GM12878 (cell line): ENCODE measurements at regions not wholly inside any gene's neighbourhood (a gene's known extent, or its start where the extent isn't known, plus 50 kb on each side); places are given as distances from the start of the nearest gene placed in this dataset.
A peak's percentile ranks its signal among the peaks of the same experiment; 100 is the strongest.

ENCODE experiments used
- ATAC-seq: fragments of 200-7000 bp; cut with Tn5 transposase; 3 replicates; pipeline ENCODE4 v1.9.1; 2020; ENCODE audit warnings: mild to moderate bottlenecking, moderate library complexity
- BruUV-seq: library from RNA; stranded (reverse); fragments of 400-500 nt; replicated peaks from 2 replicates; lab custom pipeline; 2021; lab: Mats Ljungman, UMichigan
- CTCF ChIA-PET: fragments of 300-600 bp; sonication (Branson Sonifier 250); formaldehyde crosslinking; extraction: SDS; loops from one replicate; lab custom pipeline; 2021; ENCODE audit warnings: inconsistent platforms; lab: Yijun Ruan, JAX
- POLR2A ChIA-PET: fragments of 350-600 bp; formaldehyde crosslinking; extraction: SDS; loops from one replicate; lab custom pipeline; 2021; ENCODE audit warnings: inconsistent platforms; lab: Charles Lee
- RAD21 ChIA-PET: fragments of 300-600 bp; sonication (Branson Sonifier 250); formaldehyde crosslinking; loops from one replicate; lab custom pipeline; 2023; ENCODE audit warnings: antibody characterized with exemption; ENCODE audit not compliant: unreplicated experiment; lab: Charles Lee
- SMC1A ChIA-PET: fragments of 300-600 bp; sonication (Branson Sonifier 250); formaldehyde crosslinking; loops from one replicate; lab custom pipeline; 2023; ENCODE audit not compliant: unreplicated experiment, uncharacterized antibody; lab: Charles Lee
- DNase-seq: peaks from one replicate; pipeline ENCODE4 v3.0.0-alpha.2; 2011; ENCODE audit warnings: low read depth, low spot score
- FAIRE-seq: peaks from 3 replicates; lab custom pipeline; 2011; peaks lifted over from hg19 to GRCh38; lab: Jason Lieb, UNC
- H2AFZ ChIP-seq: 2 replicates; pipeline ENCODE4 v1.6.0; 2011; ENCODE audit warnings: low read depth, low read length, control low read depth; ENCODE audit not compliant: control insufficient read depth
- H3K27ac ChIP-seq: 2 replicates; pipeline ENCODE4 v1.5.1; 2011; ENCODE audit warnings: control low read depth; ENCODE audit not compliant: control insufficient read depth, insufficient read depth
- H3K27me3 ChIP-seq, 2 experiments: replicated peaks in 1 of 2; 2 replicates each; pipeline versions ENCODE4 v1.6.0 to v1.6.1; 2011; ENCODE audit warnings: low read length in 1 of 2; ENCODE audit not compliant: control insufficient read depth in 2 of 2, insufficient read depth in 2 of 2
- H3K36me3 ChIP-seq, 2 experiments: 2 replicates each; pipeline ENCODE4 v1.5.1; 2011; ENCODE audit warnings: low read length in 1 of 2; ENCODE audit not compliant: control insufficient read depth in 2 of 2, insufficient read depth in 2 of 2
- H3K4me1 ChIP-seq: 2 replicates; pipeline ENCODE4 v1.6.1; 2011; ENCODE audit warnings: mild to moderate bottlenecking, low read length, moderate library complexity, mixed read lengths; ENCODE audit not compliant: control insufficient read depth, insufficient read depth
- H3K4me2 ChIP-seq: 2 replicates; pipeline ENCODE4 v1.6.0; 2011; ENCODE audit warnings: control low read depth; ENCODE audit not compliant: control insufficient read depth, insufficient read depth
- H3K4me3 ChIP-seq: fragments of 200-600 bp; sonication (generic); 2 replicates; pipeline ENCODE4 v1.5.1; 2016
- H3K79me2 ChIP-seq: 2 replicates; pipeline ENCODE4 v1.6.0; 2011; ENCODE audit warnings: low read length; ENCODE audit not compliant: control insufficient read depth, insufficient read depth
- H3K9ac ChIP-seq: 2 replicates; pipeline ENCODE4 v1.8.0; 2011; ENCODE audit warnings: low read length, control low read depth, mixed read lengths; ENCODE audit not compliant: control insufficient read depth, insufficient read depth
- H3K9me3 ChIP-seq: replicated peaks from 3 replicates; pipeline ENCODE4 v1.5.1; 2011; ENCODE audit warnings: mild to moderate bottlenecking, low read length; ENCODE audit not compliant: control insufficient read depth, insufficient read depth
- H4K20me1 ChIP-seq: 2 replicates; pipeline ENCODE4 v1.6.0; 2011; ENCODE audit not compliant: control insufficient read depth, insufficient read depth
- ATF7 ChIP-seq: fragments of 450-650 bp; IDR thresholded peaks from 2 replicates; pipeline ENCODE4 v1.6.1; 2016; ENCODE audit warnings: low read depth, mild to moderate bottlenecking
- BHLHE40 ChIP-seq, 2 experiments: fragments of 450-650 bp in 1 of 2; IDR thresholded peaks; 2 replicates each; pipeline ENCODE4 v1.6.1; 2011 to 2017; ENCODE audit warnings: low read depth in 2 of 2, borderline replicate concordance in 1 of 2, improper control_type of control experiment in 1 of 2, low read length in 1 of 2, mild to moderate bottlenecking in 1 of 2
- CBX3 ChIP-seq: fragments of 200-600 bp; sonication (generic); IDR thresholded peaks from 2 replicates; pipeline ENCODE4 v1.6.1; 2016; ENCODE audit warnings: low read depth, borderline replicate concordance
- E4F1 ChIP-seq: fragments of 450-650 bp; IDR thresholded peaks from 2 replicates; pipeline ENCODE4 v1.6.1; 2018; ENCODE audit warnings: borderline replicate concordance, mild to moderate bottlenecking; ENCODE audit not compliant: partially characterized antibody
- EGR1 ChIP-seq, 2 experiments: IDR thresholded peaks; 1 replicate in 1 of 2; 2 replicates in 1 of 2; pipeline ENCODE4 v1.6.1; 2011 to 2012; ENCODE audit warnings: low read depth in 2 of 2, low read length in 2 of 2, borderline replicate concordance in 1 of 2, mild to moderate bottlenecking in 1 of 2, moderate library complexity in 1 of 2
- FOXM1 ChIP-seq: IDR thresholded peaks from 2 replicates; pipeline ENCODE4 v1.6.1; 2012; ENCODE audit warnings: low read depth, mild to moderate bottlenecking, inconsistent platforms, low read length, moderate library complexity
- GATAD2B ChIP-seq: fragments of 450-650 bp; conservative IDR thresholded peaks from 2 replicates; pipeline ENCODE4 v1.6.1; 2017; ENCODE audit warnings: low read depth, mild to moderate bottlenecking, moderate library complexity
- IRF3 ChIP-seq: fragments of 450-650 bp; IDR thresholded peaks from 2 replicates; pipeline ENCODE4 v1.6.1; 2014; ENCODE audit warnings: mild to moderate bottlenecking
- MEF2B ChIP-seq: fragments of 450-650 bp; IDR thresholded peaks from 2 replicates; pipeline ENCODE4 v1.6.1; 2018; ENCODE audit warnings: mild to moderate bottlenecking, moderate library complexity; ENCODE audit not compliant: partially characterized antibody, poor library complexity, severe bottlenecking
- MYB ChIP-seq: fragments of 150-350 bp; IDR thresholded peaks from 2 replicates; pipeline ENCODE4 v1.6.1; 2014; ENCODE audit warnings: mild to moderate bottlenecking, low read depth, low read length, borderline replicate concordance
- SIN3A ChIP-seq: IDR thresholded peaks from 2 replicates; pipeline ENCODE4 v1.6.1; 2012; ENCODE audit warnings: low read depth, low read length, improper control_type of control experiment
- SPI1 ChIP-seq: IDR thresholded peaks from 2 replicates; pipeline ENCODE4 v1.6.1; 2011; ENCODE audit warnings: low read depth, mild to moderate bottlenecking, low read length, moderate library complexity, borderline replicate concordance; ENCODE audit not compliant: insufficient read depth
- TBL1XR1 ChIP-seq: IDR thresholded peaks from 2 replicates; pipeline ENCODE4 v1.6.1; 2012; ENCODE audit warnings: low read depth, low read length, improper control_type of control experiment
- ZNF207 ChIP-seq: fragments of 450-650 bp; IDR thresholded peaks from 2 replicates; pipeline ENCODE4 v1.6.1; 2014; ENCODE audit warnings: antibody characterized with exemption, mild to moderate bottlenecking, borderline replicate concordance
- ZNF24 ChIP-seq: fragments of 450-650 bp; IDR thresholded peaks from 2 replicates; pipeline ENCODE4 v1.6.1; 2017; ENCODE audit warnings: antibody characterized with exemption, mild to moderate bottlenecking
- ZSCAN29 ChIP-seq: fragments of 450-650 bp; IDR thresholded peaks from 2 replicates; pipeline ENCODE4 v1.6.1; 2017; ENCODE audit warnings: mild to moderate bottlenecking, moderate library complexity
- WGBS: methylation state at CpG from one replicate; pipeline ENCODE4 v1.1.6; 2016; ENCODE audit warnings: low lambda C conversion rate; ENCODE audit not compliant: insufficient replicate concordance, insufficient coverage; ENCODE audit errors: missing lambda C conversion rate; 5-methylcytosine and 5-hydroxymethylcytosine counted together
- in situ Hi-C: fragments of 300-500 bp; cut with MboI; formaldehyde crosslinking; loops from 9 replicates; pipeline ENCODE4 v1.14.3; 2018; ENCODE audit warnings: mixed read lengths
- intact Hi-C: fragments of 100-400 bp; cut with micrococcal nuclease; formaldehyde crosslinking; loops from one replicate; pipeline ENCODE4 v1.14.2; 2022; ENCODE audit not compliant: unreplicated experiment

- Histone ChIP-seq H3K36me3 (no peaks in the 10 kb centered on the region), H3K27ac (no peak overlapping the region), H3K27me3 (no peaks in the 10 kb centered on the region), H2AFZ (no peak overlapping the region), H3K4me2 (no peak overlapping the region), H3K9ac (no peak overlapping the region), H3K9me3 (no peaks in the 10 kb centered on the region), H4K20me1 (no peaks in the 10 kb centered on the region), H3K4me3 (no peak overlapping the region), H3K4me1 (no peaks in the 10 kb centered on the region), H3K79me2 (no peaks in the 10 kb centered on the region)
- no peak for ATAC-seq
- no peak for FAIRE-seq
- DNase-seq, result no peak
- SMC1A ChIA-PET, result interaction anchor here (1.7 to 1.9 kb wide), 2 partner anchors 134 to 135 kb away, joined by 6 to 7 read pairs; no protein-coding TSS in a partner anchor
- TF ChIP-seq CBX3 (no peak), FOXM1 (no peak), MYB (no peak), MEF2B (no peak), GATAD2B (no peak)
- in situ Hi-C loops (no loop called here), intact Hi-C loops (no loop called here)
- no TSS peak for BruUV-seq
- CTCF ChIA-PET, result no interaction called here
- RAD21 ChIA-PET, result interaction anchor here (2.1 kb wide), 1 partner anchor 89 kb away, joined by 11 read pairs; no protein-coding TSS in a partner anchor
- POLR2A ChIA-PET, result no interaction called here
These were observed 261.3 kb downstream of the COX7C start for GRCh38 chr5:86879086-86879485.

GRCh38 chr5:86880344-86880743 lies 262.6 kb downstream of the COX7C start:
- H3K4me2 ChIP-seq, result no peak overlapping the region
- H3K79me2 ChIP-seq, result no peaks in the 10 kb centered on the region
- H2AFZ ChIP-seq, result no peak overlapping the region
- ATAC-seq (peak; percentile 42; the same call in 2 of the 3 replicates), FAIRE-seq (no peak), DNase-seq (no peak)
- no peaks in the 10 kb centered on the region for H3K27me3 ChIP-seq
- H4K20me1 ChIP-seq, result no peaks in the 10 kb centered on the region
- H3K27ac ChIP-seq, result no peak overlapping the region
- intact Hi-C loops (loop anchor here (1.0 to 10.0 kb wide), 3 partner anchors 88 to 524 kb away; no protein-coding TSS in a partner anchor), in situ Hi-C loops (no loop called here)
- ChIA-PET POLR2A (no interaction called here), SMC1A (interaction anchor here (1.0 to 1.7 kb wide), 10 partner anchors 8 to 520 kb away, joined by 3 to 15 read pairs (median 4); no protein-coding TSS in a partner anchor), CTCF (interaction anchor here (0.6 to 2.1 kb wide), 21 partner anchors 9 to 666 kb away, joined by 3 to 16 read pairs (median 3); no protein-coding TSS in a partner anchor), RAD21 (interaction anchor here (1.0 to 2.1 kb wide), 5 partner anchors 88 to 901 kb away, joined by 4 to 11 read pairs (median 6); no protein-coding TSS in a partner anchor)
- WGBS, result 20% methylated on average over 4 of the region's 4 CpGs
- no peaks in the 10 kb centered on the region for H3K9me3 ChIP-seq
- H3K4me1 ChIP-seq, result no peaks in the 10 kb centered on the region
- H3K36me3 ChIP-seq, result no peaks in the 10 kb centered on the region
- H3K9ac ChIP-seq, result no peak overlapping the region
- BruUV-seq, result no TSS peak
- H3K4me3 ChIP-seq, result no peak overlapping the region
- TF ChIP-seq ATF7, result no peak
- TF ChIP-seq SIN3A, result no peak
- no peak for TF ChIP-seq SPI1
- TF ChIP-seq ZNF207, result no peak
- no peak for TF ChIP-seq ZSCAN29
- TF ChIP-seq BHLHE40 (IDR thresholded peaks at IDR 0.05; ENCODE audit: borderline replicate concordance in 1 of 2, low read depth in 2 of 2, low read length in 1 of 2), result no peak
- no peak for TF ChIP-seq EGR1 (IDR thresholded peaks at IDR 0.05; ENCODE audit: borderline replicate concordance in 1 of 2, low read depth in 2 of 2, low read length in 2 of 2)
- TF ChIP-seq ZNF24, result no peak
- TF ChIP-seq E4F1, result no peak
- TF ChIP-seq TBL1XR1, result no peak
- no peak for TF ChIP-seq IRF3
